Stimulated activated CD4-positive, alpha-beta T cell treated with anti-CD3 and anti-CD28 coated beads, Interleukin-15, amount 100 ng/mL, for 48 hours (primary cell): ENCODE measurements at regions not wholly inside any gene's neighbourhood (a gene's known extent, or its start where the extent isn't known, plus 50 kb on each side); places are given as distances from the start of the nearest gene placed in this dataset.

Experiments
- DNase-seq, 2 donors: peaks; one replicate each; pipeline ENCODE4 v3.0.0-alpha.2; 2020; ENCODE audit warnings: low read depth in 2 of 2

DNA sequence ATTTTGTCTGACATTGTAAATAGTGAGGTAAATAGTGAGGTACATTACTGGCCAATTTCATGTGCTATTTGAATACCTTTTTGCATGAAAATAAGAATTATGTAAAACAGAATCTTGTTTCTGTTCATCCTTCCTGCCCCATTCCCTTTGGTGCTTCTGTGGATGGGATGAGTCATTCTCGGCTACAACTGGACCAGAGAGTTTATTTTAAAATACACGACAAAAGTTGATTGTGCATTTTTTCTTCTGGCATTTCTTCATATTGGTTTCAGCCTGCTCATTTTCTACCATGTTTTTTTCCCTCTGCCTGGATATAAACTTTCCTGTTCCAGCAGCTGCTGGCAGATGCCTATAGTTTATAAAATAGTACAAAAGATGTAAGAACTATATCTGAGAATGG is 107.5 kb downstream of the CYSLTR2 start:
- no peak for DNase-seq

DNA sequence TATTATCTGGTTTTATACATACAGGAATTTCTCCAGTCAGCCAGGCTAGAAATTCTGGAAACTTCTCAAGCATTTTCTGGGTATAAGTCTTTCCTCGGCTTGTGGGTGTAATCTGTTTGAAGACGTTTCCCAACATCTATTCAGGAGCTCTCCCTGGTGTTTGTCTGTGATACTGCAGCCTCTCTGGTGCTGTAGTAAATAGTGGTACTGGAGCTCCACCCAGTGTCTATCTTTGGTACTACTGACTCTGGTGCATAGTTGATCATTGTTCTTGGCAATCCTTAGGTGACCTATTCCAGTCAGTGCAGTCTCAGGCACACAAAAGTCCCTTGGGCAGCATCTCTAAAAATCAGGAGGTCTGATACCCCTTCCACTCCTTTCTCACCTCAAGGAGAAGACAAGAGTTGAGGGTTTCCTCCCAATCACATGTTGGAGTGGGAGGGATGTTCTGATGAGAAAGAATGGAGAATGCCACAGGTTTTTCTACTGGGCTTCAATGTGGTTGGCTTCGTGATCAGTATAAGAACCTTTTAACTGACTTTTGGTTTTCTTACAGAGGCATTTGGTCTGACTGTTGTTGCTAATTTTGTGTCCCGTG is 115.5 kb downstream of the CYSLTR2 start:
- peak; percentile 58 to 80 for DNase-seq

GRCh38 chr13:48770372-48770771 is 116.6 kb downstream of the CYSLTR2 start:
- no peak for DNase-seq

DNA sequence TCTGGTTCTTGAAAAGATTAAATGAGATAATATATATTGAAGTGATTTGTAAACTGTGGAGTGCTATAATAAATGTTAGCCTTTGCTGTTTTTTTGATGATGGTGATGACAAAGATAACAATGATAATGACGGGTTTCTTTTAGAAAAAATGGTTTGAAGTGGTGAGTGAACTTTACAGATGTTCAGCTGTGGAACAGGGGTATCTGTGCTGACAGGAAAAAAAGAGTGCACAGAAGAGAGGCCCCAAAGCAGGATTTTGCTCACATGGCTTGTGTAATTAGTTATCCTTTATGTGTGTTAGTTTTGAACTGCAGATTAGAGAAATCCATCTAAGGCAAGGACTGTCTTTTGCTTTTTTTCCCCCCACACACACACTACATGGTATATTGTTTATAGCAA is 119.2 kb downstream of the CYSLTR2 start:
- DNase-seq = no peak

- no peak for DNase-seq
Measured at GRCh38 chr13:48773531-48774275, 120.0 kb downstream of the CYSLTR2 start.

DNA sequence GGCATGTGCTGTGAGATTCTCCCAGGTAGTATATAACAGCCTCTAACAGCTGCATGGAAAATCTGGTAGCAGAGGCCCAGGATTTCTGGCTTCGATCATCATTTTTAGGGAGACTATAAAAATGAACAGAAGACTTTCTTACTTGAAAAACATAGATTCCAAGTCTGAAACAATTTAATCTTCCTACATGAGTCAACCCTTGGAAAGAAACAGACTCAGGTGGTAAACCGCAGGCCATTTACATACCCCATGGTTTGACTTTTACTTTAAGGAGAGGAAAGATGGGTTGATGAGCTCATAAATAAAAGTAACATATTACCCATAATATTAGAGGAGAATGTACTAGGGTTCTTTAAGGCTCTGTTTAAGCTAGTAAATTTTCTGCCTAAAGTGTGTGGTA is 121.6 kb downstream of the CYSLTR2 start:
- DNase-seq = no peak

DNA sequence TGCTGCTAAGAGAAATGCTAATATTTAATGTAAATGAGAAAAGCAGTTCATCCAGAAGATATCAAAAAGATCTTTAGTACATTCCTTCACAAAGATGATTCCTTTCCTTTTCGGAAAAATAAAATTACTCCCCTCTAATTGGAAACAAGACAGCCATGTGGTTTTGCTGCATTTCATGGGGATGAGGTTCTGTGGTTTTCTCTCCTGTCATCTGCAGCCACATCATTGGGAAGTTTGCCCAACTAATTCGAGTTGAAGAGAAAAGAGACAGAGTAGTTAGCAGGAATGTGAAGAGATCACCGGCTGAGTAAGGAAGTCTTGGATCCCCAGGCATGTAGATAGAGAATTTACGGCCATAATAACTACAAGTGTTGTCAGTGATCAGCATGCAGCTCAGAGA is 122.1 kb downstream of the CYSLTR2 start:
- no peak for DNase-seq

GRCh38 chr13:48776401-48776800 is 122.7 kb downstream of the CYSLTR2 start:
- DNase-seq = no peak

DNA sequence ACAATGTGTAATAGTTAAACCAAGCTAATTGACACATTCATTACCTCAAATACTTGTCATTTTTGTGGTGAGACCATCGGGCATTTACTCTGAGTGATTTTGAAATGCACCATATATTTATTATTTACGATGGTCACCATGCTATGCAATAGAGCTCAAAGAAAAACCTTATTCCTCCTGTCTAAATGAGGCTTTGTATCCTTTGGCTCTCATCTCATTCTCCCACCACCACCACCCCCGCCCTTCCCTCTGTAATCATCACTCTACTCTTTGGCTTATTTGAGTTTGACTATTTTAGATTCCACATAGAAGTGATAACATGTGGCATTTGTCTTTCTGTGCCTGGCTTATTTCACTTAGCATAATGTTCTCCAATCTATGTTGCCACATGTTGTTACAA is 124.9 kb downstream of the CYSLTR2 start:
- no peak for DNase-seq

DNA sequence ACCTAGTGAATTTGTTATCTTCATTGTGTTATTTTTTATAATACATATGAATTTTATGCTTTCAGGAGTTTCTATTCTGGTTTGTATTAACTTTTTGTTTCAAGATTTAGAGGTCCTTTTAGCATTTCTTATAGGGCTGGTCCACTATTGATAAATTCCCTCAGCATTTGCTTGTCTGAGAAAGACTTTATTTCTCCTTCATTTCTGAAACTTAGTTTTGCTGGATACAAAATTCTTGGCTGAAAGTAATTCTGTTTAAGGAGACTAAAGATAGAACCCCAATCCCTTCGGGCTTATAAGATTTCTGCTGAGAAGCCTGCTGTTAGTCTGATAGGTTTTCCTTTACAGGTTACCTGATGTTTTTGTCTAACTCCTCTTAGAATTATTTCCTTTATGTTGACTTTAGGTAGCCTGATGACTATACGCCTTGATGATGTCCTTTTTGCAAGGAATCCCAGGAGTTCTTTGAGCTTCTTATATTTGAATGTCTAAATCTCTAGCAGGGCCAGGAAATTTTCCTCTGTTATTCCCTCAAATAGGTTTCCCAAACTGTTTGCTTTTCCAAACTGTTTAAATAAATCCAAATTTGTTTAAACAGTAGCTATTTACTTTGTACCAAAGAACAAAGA is 127.1 kb downstream of the CYSLTR2 start:
- DNase-seq = no peak

GRCh38 chr13:48782429-48782840 is 128.7 kb downstream of the CYSLTR2 start:
- DNase-seq = no peak

GRCh38 chr13:48783181-48783630 is 129.5 kb downstream of the CYSLTR2 start:
- no peak for DNase-seq

DNA sequence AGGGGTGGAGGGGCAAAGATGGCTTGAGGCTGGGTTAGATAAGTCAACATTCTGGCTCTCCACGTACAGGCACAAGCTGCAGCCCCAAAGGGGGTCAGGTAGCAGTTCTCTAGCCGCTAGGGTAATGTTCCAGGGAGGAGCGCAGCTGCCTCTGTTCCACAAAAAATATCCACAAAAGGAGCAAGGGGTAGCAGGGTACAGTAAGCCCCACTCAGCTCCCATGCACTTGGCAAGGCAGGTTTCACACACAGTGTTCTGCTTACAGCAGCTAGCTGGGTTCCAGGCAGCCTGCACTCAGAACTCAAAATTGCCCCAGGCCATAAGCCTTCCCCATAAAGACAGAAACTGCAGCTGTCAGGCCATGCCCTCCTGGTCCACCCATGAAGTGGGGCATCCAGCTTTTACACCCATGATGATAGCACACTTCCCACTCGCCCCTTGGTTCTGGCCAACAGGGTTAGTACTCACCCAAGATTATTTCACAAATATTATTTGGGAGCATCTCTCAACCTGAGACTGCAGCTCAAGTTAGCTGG is 130.0 kb downstream of the CYSLTR2 start:
- no peak for DNase-seq

- no peak for DNase-seq
Measured at GRCh38 chr13:48784916-48785548, 131.3 kb downstream of the CYSLTR2 start.

DNA sequence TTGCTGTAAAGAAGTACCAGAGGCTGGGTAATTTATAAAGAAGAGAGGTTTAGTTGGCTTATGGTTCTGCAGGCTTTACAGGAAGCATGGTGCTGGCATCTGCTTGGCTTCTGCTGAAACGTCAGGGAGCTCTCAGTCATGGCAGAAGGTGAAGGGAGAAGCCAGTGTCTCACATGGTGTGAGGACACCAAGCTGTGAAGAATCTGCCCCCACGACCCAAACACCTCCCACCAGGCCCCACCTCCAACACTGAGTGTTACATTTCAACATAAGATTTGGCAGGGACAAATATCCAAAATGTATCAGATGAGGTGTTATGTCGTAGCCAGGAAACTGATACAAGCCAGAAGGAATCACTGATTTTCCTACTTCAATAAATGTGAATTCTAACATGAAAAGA is 136.5 kb downstream of the CYSLTR2 start:
- DNase-seq = no peak

- DNase-seq = no peak
Measured at GRCh38 chr13:48790966-48791365, 137.2 kb downstream of the CYSLTR2 start.

GRCh38 chr13:48797127-48797526 is 143.4 kb downstream of the CYSLTR2 start:
- no peak for DNase-seq

GRCh38 chr13:48797761-48798160 is 144.0 kb downstream of the CYSLTR2 start:
- DNase-seq = no peak

GRCh38 chr13:48798180-48798579 is 144.5 kb downstream of the CYSLTR2 start:
- DNase-seq = no peak

DNA sequence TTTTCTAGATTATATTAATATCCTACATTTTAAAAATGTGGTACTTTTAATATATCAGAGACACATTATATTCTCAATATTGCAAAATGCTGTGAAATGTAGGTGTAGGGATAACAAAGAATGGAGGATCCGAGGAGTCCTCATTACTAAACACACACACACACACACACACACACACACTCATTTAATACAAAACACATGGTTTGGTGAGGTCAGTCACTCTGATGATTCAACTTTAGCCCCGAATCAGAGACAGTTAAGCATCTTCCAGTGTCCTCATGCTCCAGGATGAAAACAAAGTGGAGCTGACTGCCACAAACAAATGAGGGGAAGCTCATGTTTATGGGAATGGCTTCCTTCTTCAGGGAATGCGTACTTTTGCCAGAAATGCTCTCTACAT is 147.5 kb downstream of the CYSLTR2 start:
- DNase-seq = no peak

DNA sequence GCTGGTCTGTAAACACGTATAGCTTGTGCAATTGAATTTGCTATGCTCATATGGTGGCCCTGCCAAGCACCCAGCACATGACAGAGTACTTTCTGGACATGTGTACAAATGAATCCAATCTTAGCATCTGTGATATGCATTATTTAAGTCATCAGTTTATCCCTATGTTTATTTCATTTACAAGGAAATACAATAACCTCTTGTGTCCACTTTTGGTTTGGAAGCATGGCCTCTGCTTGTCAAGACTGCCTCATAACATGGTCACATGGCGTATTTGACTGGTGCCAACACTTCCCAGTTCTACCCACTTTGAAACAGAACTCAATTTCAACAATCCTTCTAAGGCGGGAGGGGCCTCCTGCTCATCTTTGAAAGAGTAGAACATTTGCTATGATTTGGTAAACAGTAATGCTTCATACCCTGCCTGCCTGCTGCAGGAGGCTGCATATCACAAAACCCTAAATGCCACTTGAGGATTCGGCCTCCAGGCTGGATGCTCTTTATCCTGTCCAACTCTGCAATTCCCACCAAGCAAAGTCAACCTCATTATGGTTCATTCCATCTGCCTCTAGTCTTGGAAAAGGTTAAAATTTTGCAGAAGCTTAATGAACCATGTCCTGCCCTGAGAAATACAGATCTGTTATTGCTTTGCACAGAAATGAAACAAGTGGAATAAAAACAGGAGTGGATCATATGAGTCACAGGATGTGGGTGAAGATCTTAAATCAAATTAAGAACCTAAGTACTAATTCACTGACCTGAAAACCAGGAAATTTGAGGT is 151.3 kb downstream of the CYSLTR2 start:
- no peak for DNase-seq

DNA sequence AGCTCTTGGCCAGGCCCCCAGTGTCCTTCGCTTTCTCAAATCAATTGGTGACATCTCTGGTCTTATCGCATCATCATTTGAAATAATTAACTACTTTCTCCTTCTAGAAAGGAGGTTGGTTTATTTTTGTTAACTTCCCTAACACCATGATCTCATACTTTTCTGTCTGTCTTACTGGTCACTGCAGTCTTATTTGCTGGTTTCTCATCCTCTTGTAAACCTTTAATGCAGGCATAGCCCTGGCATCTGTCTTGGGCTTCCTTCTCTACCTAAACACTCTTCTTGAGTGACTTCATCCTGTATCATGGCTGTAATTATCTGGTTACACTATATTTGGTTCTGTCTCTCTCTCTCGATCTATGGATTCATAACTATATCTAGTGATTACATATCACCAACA is 152.8 kb downstream of the CYSLTR2 start:
- no peak for DNase-seq
